GM21529 (cell line): ENCODE measurements at regions not wholly inside any gene's neighbourhood (a gene's known extent, or its start where the extent isn't known, plus 50 kb on each side); places are given as distances from the start of the nearest gene placed in this dataset.
"Not testable (repeated sequence)": the region's sequence is repeated elsewhere in the genome, so short reads cannot be mapped to it uniquely, and the experiment has no call there.

ENCODE experiments used
- ATAC-seq: cut with Tn5 transposase; IDR thresholded peaks from one replicate; pipeline ENCODE4 v1.9.1; 2021; ENCODE audit not compliant: unreplicated experiment

DNA sequence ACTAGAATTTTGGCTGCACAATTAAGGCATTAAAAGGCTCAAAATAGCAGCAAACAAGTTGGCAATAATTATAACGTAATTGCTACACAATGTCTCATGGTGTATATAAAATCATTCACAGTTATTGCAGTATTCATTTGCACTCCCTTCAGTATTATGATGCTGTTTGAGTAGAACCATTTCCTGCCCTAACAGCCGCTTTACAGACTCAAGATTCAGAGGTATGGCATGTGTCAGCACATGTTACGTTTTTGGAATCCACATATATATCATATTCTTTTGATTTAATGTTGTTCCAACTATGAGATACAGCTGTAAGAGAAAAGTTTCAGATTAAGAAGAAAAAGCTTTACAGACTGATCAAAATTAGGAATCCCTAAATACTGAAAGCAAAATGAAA lies 56.3 kb upstream of the NCKAP5 start:
- no peak for ATAC-seq

DNA sequence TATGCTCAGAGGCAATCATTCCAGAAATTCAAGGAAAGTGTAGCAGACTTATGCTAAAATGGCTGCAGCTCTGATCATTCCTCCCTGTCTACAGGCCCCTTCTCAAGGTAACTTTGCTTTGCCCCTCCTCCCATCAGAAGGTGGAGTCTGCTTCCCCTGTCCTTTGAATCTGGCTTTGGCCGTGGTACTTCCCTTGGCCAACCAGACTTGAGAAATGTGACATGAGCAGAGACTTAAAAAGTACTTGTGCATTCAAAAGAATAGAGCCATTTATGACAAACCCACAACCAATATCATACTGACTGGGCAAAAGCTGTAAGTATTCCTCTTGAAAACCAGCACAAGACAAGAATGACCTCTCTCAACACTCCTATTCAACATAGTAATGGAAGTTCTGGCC lies 59.5 kb upstream of the NCKAP5 start:
- no peak for ATAC-seq

DNA sequence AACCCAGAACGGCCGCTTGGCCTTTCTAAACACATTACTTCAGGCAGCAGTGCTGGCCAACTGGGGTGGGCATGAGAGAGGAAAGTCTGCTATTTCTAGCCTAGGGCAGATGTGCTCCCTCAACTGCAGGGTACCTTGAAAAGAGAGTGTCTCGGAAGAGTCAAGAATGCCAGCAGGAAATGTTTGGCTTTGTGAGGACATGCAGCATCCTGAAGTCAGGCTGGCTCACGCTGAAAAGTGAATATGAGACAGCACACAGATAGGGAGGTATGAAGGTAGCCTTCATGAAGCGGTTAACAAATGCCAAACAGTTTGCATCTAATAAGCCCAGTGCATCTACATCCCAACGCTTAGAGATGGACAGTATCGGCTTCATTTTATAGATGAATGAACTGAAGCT lies 65.0 kb upstream of the NCKAP5 start:
- ATAC-seq, result no peak

DNA sequence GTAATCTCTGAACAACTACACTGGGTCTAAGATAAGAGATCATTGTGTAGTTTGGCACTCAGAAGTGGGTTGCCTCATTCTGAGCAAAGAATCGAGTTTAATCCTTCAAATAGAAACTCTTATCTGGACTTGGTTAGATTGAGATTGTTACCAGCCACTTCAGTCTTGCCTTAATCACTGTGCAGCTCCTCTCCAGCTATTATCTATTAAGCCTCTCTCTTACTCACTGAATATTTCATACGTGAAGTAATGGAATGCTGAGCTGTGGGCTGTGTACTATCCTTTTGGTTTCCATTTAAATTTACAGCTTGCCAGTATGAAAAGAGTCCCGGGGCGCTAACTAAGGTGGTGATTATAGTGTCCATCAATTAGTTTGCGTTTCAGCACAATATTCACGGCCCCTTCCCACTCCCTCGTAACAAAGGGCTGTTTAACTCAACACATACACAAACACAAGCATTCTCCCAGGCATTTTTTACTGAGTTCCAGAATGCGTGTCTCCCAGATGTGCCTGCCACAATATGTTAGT lies 65.7 kb upstream of the NCKAP5 start:
- no peak for ATAC-seq

DNA sequence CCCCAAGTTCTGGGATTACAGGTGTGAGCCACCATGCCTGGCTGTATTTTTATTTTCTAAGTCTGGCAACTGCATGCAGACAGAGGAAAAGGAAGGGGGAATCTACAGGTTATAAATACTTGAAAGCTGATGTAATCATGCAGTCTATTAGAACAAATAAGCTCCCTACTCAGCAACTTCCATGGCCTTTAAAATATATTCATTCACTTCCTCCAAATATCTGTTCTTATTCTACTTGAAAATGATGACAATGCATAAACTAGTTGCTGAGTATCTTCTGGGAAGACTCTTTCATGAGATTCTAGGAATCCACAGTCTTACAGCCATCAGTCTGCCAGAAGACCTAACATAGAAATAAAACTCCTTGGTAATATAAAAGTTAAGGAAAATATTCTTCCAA lies 66.9 kb upstream of the NCKAP5 start:
- ATAC-seq, result no peak

GRCh38 chr2:133636287-133636686 lies 68.0 kb upstream of the NCKAP5 start:
- ATAC-seq, result no peak

DNA sequence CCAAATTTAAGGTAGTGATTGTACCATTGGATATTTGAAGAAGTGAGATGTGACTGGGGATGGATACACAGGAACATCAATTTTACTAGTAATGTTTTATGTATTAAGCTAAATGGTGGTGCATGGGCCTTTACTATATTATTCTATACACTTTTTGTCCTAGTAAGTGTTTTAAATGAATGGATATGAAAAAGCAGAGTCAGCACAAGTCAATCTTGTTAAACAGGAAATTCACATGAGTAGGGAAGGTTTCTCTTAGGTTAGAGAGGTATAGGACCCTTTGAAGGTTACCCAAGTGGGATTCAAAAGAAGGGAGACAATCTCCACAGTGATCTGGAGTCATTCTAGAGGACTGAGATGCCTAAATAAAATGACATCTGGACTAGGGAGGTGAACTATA lies 71.8 kb upstream of the NCKAP5 start:
- no peak for ATAC-seq

DNA sequence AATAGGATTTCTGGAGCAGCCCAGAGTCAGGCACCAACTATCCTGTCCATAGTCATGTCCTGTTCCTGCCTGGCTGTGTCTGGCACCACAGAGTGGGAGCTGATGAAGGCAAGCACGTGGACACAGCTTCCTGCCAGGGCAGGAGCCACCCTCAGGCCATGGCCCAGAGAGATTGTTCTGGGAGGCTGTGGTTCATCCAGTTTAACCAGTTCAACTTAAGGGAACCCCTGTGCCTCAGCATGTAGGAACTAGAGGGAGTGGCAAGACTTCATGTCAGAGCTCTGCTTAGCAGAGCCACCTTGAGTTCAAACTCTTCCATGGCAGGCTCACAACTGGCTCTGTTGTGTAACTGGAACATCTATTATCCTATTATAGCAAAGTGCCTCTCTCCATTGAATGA lies 73.2 kb upstream of the NCKAP5 start:
- no peak for ATAC-seq

GRCh38 chr2:133641942-133642725 lies 73.9 kb upstream of the NCKAP5 start:
- ATAC-seq, result no peak

DNA sequence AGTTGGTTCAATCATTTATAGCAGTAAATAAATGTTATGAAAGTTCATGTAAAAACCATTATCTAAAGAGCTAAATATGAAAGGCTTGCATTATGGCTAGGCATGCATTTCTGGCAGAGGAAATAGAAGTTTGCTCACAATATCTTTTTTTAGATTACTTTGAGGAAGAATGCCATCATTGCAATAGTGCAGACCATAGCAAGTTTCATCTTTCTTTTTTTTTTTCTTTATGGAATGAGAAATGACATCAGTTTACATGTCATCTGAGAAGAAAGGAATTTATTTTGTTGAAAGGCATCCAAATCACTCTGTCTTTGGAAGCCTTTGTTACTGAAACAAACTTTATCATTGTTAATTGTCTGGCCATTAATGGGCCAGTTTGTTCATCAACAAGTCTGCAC lies 74.5 kb upstream of the NCKAP5 start:
- no peak for ATAC-seq

- no peak for ATAC-seq
Measured at GRCh38 chr2:133643863-133644262, 75.6 kb upstream of the NCKAP5 start.

DNA sequence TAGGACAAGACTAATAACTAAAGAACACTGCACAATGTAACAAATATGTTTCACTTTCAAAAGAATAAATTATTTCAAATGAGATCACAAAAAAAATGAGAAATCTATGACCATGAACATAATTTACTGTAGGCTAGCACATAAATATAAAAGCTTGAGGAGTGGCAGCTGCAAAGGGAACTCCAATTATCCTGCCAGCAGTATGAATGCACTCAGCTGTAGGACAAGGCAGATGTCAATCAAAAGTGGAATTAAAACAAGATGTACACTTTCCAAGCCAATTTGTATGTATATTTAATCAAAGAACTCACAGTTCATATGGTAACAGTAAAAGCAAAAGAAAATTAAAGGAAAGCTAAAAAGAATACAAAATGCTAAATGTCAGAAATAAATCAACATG lies 76.6 kb upstream of the NCKAP5 start:
- ATAC-seq, result no peak

DNA sequence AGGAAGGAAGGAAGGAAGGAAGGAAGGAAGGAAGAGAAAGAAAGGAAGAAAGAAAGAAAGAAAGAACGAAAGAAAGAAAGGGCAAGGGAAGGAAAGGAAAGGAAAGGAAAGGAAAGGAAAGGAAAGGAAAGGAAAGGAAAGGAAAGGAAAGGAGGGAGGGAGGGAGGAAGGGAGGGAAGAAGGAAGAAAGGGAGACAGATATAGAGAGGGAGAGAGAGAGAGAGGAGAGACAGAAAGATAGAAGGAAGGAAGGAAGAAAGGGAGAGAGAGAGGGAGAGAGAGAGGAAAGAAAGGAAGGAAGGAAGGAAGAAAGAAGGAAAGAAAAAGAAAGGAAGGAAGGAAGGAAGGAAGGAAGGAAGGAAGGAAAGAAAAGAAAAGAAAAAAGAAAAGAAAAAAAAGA lies 79.1 kb upstream of the NCKAP5 start:
- ATAC-seq, result not testable (repeated sequence)

DNA sequence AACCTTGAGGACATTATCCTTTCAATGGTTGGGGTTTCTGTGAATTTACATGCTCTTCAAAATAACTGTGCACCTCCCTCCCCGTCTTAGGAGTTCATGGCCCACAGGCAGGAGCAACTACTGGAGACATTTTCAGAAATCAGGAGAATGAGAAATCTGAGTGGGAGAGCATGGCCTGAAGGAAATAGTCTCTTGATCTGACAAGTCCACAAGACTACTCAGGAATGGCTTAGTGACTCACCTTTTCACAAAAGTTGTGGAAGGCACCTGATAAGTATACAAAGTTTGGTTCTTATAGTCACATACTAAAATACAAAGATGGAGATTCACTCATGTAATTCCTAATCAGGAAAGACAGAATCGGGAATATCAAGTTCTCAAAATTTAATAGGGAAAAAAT lies 83.6 kb upstream of the NCKAP5 start:
- ATAC-seq, result no peak

- ATAC-seq, result no peak
Measured at GRCh38 chr2:133652398-133652797, 84.1 kb upstream of the NCKAP5 start.

- ATAC-seq, result no peak
Measured at GRCh38 chr2:133653056-133653455, 84.8 kb upstream of the NCKAP5 start.

DNA sequence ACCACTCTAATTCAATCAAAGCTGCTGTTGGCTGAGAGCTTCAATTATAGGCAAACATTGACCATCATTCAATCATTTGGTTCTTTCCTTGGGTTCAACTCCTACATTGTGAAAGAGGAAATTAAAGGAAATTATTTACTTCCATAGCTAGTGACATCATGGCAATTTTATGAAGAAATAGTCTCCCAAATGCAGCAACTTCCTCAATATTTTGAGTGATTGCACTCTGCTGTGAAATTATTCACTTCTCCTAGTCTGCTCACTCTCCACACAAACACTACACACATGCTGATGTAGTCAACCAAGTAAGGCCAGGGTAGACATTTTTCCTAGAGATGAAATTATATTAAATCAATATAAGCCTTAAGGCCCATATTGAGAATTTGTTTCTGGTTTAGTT lies 86.7 kb upstream of the NCKAP5 start:
- ATAC-seq, result no peak

- ATAC-seq, result no peak
Measured at GRCh38 chr2:133655610-133656009, 87.3 kb upstream of the NCKAP5 start.

- no peak for ATAC-seq
Measured at GRCh38 chr2:133657591-133657990, 89.3 kb upstream of the NCKAP5 start.

DNA sequence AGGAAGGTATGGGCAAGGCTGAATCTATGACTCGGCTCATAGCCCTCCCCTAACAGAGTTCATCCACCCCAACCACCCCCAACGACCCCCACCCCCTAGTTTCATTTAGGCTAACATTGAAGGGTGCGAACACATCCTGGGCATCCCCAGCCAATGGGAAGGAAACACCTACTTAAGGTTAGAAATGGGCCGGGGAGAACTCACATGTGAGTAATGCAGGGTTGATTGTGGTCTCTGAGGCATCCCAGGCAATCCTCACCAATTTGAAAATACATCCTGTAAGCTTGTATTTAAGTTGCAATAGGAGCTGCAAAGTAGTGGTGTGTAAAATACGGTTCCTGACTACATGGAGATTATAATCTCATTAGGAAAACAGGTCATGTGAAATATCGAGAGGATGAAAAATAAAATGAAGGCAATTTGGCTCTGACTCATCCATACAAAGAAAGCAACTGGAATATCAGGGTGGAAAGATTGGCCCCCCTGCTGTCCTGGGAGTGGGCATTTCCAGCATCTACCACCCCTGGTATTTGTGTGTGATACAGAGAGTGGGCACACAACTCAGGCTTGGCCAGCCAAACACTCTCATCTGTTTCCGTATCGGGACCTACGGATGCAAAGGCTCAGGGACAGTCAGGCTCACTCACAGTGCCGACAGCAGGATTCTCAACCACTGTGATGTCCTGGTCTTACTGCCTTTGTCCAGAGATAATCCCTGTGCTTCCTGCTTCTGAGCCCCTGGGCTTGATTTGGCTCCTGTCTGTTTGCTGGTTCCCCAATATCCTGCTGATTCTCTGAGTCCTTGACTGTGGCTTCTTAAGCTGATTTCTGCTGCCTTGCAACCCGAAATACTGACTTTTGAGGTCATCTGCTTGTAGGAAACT lies 90.0 kb upstream of the NCKAP5 start:
- ATAC-seq, result no peak

DNA sequence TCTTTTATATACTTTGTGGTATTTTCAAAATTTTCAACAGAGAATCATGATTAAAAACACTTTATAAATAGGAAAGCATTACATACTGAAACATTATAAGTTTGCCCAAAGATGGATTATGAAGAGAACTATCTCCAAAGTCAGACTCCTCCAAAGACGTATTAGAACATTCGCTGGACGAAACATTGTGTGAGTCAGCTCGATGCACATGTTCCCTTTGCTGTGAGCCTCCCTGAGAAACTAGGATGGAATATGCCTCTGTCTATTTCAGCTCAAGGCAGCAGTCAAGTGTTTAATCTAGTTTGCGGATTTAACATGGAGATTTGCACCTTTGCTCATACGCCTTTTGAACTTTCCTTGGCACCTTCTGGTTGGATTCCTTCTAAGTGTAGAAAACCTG lies 92.2 kb upstream of the NCKAP5 start:
- no peak for ATAC-seq

GRCh38 chr2:133661392-133661791 lies 93.1 kb upstream of the NCKAP5 start:
- ATAC-seq, result no peak
